Common myeloid progenitor, CD34-positive (primary cell): ENCODE measurements at regions not wholly inside any gene's neighbourhood (a gene's known extent, or its start where the extent isn't known, plus 50 kb on each side); places are given as distances from the start of the nearest gene placed in this dataset.
A peak's percentile ranks its signal among the peaks of the same experiment; 100 is the strongest.
"Not testable (repeated sequence)": the region's sequence is repeated elsewhere in the genome, so short reads cannot be mapped to it uniquely, and the experiment has no call there.

Experiments
- CTCF ChIA-PET: fragments of 350-600 bp; sonication (Branson Sonifier 250); formaldehyde crosslinking; loops from one replicate; lab custom pipeline; 2021; ENCODE audit warnings: antibody characterized with exemption; lab: Charles Lee
- POLR2A ChIA-PET: fragments of 350-600 bp; sonication (Branson Sonifier 250); formaldehyde crosslinking; loops from one replicate; lab custom pipeline; 2021; ENCODE audit warnings: antibody characterized with exemption; lab: Charles Lee
- DNase-seq, 3 donors: peaks; one replicate each; pipeline versions ENCODE4 v3.0.0 to v3.0.0-alpha.2; 2013
- H3K27ac ChIP-seq, 2 experiments: 1 replicate in 1 of 2; 2 replicates in 1 of 2; pipeline ENCODE4 v1.7.0; 2013; ENCODE audit warnings: inconsistent platforms in 2 of 2, low read length in 2 of 2, mild to moderate bottlenecking in 2 of 2, low read depth in 1 of 2, moderate library complexity in 1 of 2; ENCODE audit not compliant: severe bottlenecking in 2 of 2, insufficient read depth in 1 of 2, poor library complexity in 1 of 2
- H3K27me3 ChIP-seq, 5 experiments: replicated peaks in 2 of 5; 1 replicate in 3 of 5; 2 replicates in 2 of 5; pipeline versions ENCODE4 v1.6.1 to v1.7.0; 2013; ENCODE audit warnings: low read length in 4 of 5, mild to moderate bottlenecking in 2 of 5, moderate library complexity in 2 of 5, inconsistent platforms in 1 of 5; ENCODE audit not compliant: insufficient read depth in 5 of 5, control insufficient read depth in 4 of 5
- H3K36me3 ChIP-seq, 4 experiments: 1 replicate in 2 of 4; 2 replicates in 2 of 4; pipeline versions ENCODE4 v1.6.1 to v1.7.0; 2013; ENCODE audit warnings: low read length in 3 of 4, control low read depth in 1 of 4, mild to moderate bottlenecking in 1 of 4; ENCODE audit not compliant: control insufficient read depth in 4 of 4, insufficient read depth in 4 of 4
- H3K4me1 ChIP-seq, 4 experiments: 1 replicate in 3 of 4; 2 replicates in 1 of 4; pipeline versions ENCODE4 v1.6.1 to v1.7.1; 2013; ENCODE audit warnings: low read length in 3 of 4, mild to moderate bottlenecking in 3 of 4, control low read depth in 1 of 4, inconsistent platforms in 1 of 4, moderate library complexity in 1 of 4; ENCODE audit not compliant: control insufficient read depth in 4 of 4, insufficient read depth in 4 of 4; ENCODE audit errors: control extremely low read depth in 1 of 4
- H3K4me3 ChIP-seq, 7 experiments: 1 replicate in 4 of 7; 2 replicates in 3 of 7; pipeline versions ENCODE4 v1.5.1 to v1.7.0; 2013; ENCODE audit warnings: mild to moderate bottlenecking in 7 of 7, low read length in 6 of 7, moderate library complexity in 6 of 7, inconsistent platforms in 2 of 7, low read depth in 2 of 7, control low read depth in 1 of 7; ENCODE audit not compliant: insufficient read depth in 4 of 7, control insufficient read depth in 1 of 7; ENCODE audit errors: extremely low read depth in 1 of 7
- H3K9me3 ChIP-seq, 5 experiments: 1 replicate in 4 of 5; 2 replicates in 1 of 5; pipeline versions ENCODE4 v1.6.1 to v1.7.1; 2013; ENCODE audit warnings: low read length in 4 of 5, mild to moderate bottlenecking in 2 of 5, inconsistent platforms in 1 of 5, low read depth in 1 of 5, moderate library complexity in 1 of 5; ENCODE audit not compliant: control insufficient read depth in 4 of 5, insufficient read depth in 2 of 5; ENCODE audit errors: control extremely low read depth in 1 of 5
- WGBS: methylation state at CpG from one replicate; pipeline ENCODE4 v1.1.5; 2013; ENCODE audit not compliant: insufficient coverage; 5-methylcytosine and 5-hydroxymethylcytosine counted together

DNA sequence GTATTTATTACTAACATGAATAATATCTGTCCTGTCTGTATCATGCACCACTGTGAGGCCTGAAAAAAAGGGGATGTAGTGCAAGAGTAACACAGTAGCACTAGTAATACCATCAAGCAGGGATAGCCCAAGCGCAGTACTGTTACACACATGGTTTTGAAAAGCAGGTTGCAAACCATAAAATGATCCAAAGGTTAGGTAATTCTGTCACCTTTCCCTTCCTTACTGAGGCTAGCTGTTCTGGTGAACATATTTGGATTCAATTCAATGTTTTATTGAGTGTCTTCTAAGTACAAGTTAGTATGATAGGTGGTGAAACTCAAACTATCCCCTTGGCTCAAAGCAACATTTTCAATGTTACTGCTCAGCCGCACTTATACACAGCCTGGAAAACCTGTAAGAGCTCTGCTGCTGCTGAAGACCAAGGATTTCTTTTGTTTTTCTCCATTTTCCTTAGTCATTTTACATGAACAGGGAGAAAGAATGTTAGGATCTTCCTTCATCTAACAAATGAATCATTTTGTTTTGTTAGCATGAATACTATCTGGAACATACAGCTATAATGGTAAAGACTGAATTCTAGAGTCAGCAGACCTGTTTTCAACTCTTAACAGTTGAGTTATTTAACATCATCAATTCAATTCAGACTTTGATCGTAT is 102.5 kb upstream of the ITPRID2 start:
- ChIA-PET POLR2A (interaction anchor here (0.9 kb wide), 1 partner anchor 104 kb away, joined by 3 read pairs; no protein-coding TSS in a partner anchor), CTCF (interaction anchor here (1.2 to 1.8 kb wide), 6 partner anchors 14 to 104 kb away, joined by 3 to 7 read pairs (median 3); no protein-coding TSS in a partner anchor)
- no peak overlapping the region for H3K4me3 ChIP-seq
- H3K4me1 ChIP-seq: peaks cover 3 to 39% (median 26%) of the 10 kb centered on the region in 4 experiments
- no peaks in the 10 kb centered on the region for H3K36me3 ChIP-seq
- WGBS: 100% methylated on average over 1 of the region's 3 CpGs
- H3K27ac ChIP-seq: no peak overlapping the region
- peak in 2 of 3 donors; percentile 25 to 54 for DNase-seq
- peaks cover 0 to 7% (median 0%) of the 10 kb centered on the region in 5 experiments for H3K9me3 ChIP-seq
- H3K27me3 ChIP-seq: no peaks in the 10 kb centered on the region

DNA sequence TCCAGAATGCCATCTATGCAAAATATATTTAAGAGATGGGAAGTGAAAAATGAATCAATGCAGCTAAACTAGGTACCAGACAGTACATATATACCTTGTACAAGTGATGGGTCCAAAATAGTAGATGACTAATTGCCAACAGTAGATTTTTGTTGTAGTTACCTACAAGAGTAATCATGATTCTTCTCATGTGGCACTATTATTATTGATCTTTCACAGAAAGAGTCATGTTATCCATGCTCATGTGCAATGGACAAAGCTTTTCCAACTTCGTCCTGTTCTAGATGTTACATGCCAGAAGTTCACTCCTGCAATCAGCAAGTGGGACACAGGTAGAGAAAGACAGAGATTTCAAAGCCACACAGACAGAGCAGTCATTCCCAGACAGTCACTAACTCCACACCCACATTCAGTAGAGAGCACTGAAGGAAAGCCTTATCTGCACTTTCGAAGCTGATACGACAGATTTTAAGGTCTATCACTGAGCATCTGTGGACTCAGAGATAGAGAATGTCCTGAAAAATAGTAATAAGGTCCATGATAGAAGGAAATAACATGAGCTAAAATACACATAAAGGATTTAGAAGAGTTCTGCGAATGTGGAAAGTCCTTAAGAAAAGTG is 101.6 kb upstream of the ITPRID2 start:
- ChIA-PET POLR2A (interaction anchor here (0.9 kb wide), 1 partner anchor 102 kb away, joined by 3 read pairs; the partner anchor contains the start of gene ITPRID2), CTCF (interaction anchor here (0.6 to 1.4 kb wide), 10 partner anchors 13 to 115 kb away, joined by 3 to 5 read pairs (median 3); no protein-coding TSS in a partner anchor)
- no peaks in the 10 kb centered on the region for H3K36me3 ChIP-seq
- no peak for DNase-seq
- H3K4me3 ChIP-seq: no peak overlapping the region
- H3K9me3 ChIP-seq: peaks cover 0 to 7% (median 0%) of the 10 kb centered on the region in 5 experiments
- no peaks in the 10 kb centered on the region for H3K27me3 ChIP-seq
- H3K27ac ChIP-seq: no peak overlapping the region
- H3K4me1 ChIP-seq: peaks cover 3 to 39% (median 26%) of the 10 kb centered on the region in 4 experiments
- WGBS: 100% methylated on average over 1 of the region's 4 CpGs

DNA sequence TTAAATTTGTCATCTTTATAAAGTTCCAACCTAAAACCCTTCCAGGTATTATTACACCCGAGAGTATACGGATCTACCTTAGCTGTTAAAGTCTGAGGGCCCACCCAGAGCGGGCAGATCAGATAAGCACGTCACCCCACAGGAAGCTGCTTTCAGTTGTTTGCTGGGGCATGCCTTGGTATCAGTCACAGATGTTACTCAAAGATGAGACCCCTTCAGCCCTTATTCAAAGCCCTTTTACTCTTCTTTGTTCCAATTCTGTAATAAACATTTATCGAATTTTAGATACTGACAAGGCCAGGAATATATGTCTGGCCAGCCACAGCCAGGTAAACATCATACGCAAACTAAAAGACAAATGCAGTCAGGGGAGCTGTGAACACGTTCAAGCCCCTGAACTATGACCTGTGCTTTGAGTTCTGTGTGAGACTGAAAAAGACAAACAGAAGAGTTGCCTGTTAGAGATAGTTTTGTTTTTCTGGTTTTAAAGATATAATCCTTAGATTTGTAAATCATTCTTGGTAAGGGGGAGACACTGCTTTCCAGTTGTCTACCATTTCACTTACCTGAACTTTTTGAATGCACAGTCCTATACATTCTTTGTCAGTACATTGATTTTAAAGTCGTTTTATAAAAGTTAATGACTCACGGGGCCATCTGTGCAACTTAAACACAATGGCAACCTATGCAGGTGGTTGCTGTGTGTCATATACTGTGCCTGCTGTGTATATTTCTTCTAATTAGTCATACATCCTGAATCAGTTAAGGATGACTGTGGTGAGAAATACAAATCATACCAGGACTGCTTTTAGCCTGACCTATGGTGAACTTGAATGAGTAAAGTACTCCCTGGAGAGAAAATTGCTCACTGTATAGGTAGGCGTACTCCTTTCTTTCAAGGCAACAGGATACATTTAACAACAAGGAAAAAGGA is 100.5 kb upstream of the ITPRID2 start:
- peak in 2 of 3 donors; percentile 79 to 91 for DNase-seq
- Histone ChIP-seq H3K4me3 (no peak overlapping the region), H3K27ac (peak overlapping the region; percentile 26 to 65), H3K4me1 (peaks cover 3 to 39% (median 26%) of the 10 kb centered on the region in 4 experiments), H3K27me3 (no peaks in the 10 kb centered on the region), H3K9me3 (peaks cover 0 to 7% (median 0%) of the 10 kb centered on the region in 5 experiments), H3K36me3 (no peaks in the 10 kb centered on the region)
- WGBS: 59% methylated on average over 7 of the region's 10 CpGs
- ChIA-PET POLR2A (interaction anchor here (0.9 kb wide), 1 partner anchor 101 kb away, joined by 3 read pairs; the partner anchor contains the start of gene ITPRID2), CTCF (interaction anchor here (0.6 to 1.4 kb wide), 6 partner anchors 16 to 114 kb away, joined by 3 to 5 read pairs (median 4); no protein-coding TSS in a partner anchor)

DNA sequence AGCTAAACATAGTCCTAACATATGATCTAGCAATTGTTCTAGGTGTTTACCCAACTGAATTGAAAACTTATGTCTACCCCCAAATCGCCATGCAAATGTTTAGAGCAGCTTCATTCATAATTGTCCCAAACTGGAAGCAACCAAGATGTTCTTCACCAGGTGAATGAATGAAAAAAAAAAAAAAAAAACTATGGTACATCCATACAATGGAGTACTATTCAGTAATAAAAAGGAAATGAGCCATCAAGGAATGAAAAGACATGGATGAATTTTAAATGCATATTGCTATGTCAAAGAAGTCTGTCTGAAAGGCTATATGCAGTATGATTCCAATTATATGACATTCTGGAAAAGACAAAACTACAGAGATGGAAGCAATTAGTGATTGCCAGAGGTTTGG is 98.6 kb upstream of the ITPRID2 start:
- Histone ChIP-seq H3K27ac (no peak overlapping the region), H3K4me1 (peaks cover 2 to 22% (median 12%) of the 10 kb centered on the region in 4 experiments), H3K9me3 (peaks cover 0 to 7% (median 0%) of the 10 kb centered on the region in 5 experiments), H3K36me3 (no peaks in the 10 kb centered on the region), H3K27me3 (no peaks in the 10 kb centered on the region), H3K4me3 (no peak overlapping the region)
- ChIA-PET CTCF (interaction anchor here (1.1 to 1.8 kb wide), 3 partner anchors 9 to 106 kb away, joined by 3 to 7 read pairs (median 6); no protein-coding TSS in a partner anchor), POLR2A (no interaction called here)
- no CpG with 5 or more reads among the region's 1 CpG for WGBS
- DNase-seq: no peak

DNA sequence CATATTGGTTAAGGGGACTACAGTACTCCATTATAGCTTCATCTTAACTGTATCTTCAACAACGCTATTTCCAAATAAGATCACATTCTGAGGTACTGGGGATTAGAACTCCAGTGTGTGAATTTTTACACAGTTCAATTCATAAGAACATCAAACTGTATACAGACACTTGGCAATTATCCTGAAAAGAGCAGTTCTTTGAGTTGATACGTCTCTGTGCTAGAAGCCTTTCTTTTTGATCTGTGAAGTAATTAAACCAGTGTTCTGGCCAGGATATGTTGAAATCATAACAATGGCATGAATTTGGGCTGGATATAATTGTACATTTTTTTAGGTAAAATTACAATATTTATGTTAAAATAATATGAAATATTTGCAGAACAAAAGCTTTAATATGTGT is 93.5 kb upstream of the ITPRID2 start:
- no peak for DNase-seq
- ChIA-PET POLR2A (no interaction called here), CTCF (interaction anchor here (1.2 to 1.5 kb wide), 3 partner anchors 8 to 106 kb away, joined by 4 to 6 read pairs (median 4); no protein-coding TSS in a partner anchor)
- Histone ChIP-seq H3K9me3 (peaks cover 0 to 7% (median 0%) of the 10 kb centered on the region in 5 experiments), H3K4me3 (no peak overlapping the region), H3K27ac (no peak overlapping the region), H3K4me1 (no peaks in the 10 kb centered on the region), H3K36me3 (no peaks in the 10 kb centered on the region), H3K27me3 (no peaks in the 10 kb centered on the region)
- 100% methylated on average over 2 of the region's 2 CpGs for WGBS

DNA sequence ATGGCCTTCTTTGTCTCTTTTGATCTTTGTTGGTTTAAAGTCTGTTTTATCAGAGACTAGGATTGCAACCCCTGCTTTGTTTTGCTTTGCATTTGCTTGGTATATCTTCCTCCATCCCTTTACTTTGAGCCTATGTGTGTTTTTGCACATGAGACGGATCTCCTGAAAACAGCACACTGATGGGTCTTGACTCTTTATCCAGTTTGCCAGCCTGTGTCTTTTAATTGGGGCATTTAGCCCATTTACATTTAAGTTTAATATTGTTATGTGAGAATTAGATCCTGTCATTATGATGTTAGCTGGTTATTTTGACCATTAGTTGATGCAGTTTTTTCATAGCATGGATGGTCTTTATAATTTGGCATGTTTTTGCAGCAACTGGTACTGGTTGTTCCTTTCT is 89.2 kb upstream of the ITPRID2 start:
- H3K27me3 ChIP-seq, POLR2A ChIA-PET, H3K4me3 ChIP-seq, H3K36me3 ChIP-seq, H3K9me3 ChIP-seq, DNase-seq, H3K27ac ChIP-seq: not testable (repeated sequence)
- no CpG with 5 or more reads among the region's 1 CpG for WGBS
- CTCF ChIA-PET: interaction anchor here (1.6 to 2.2 kb wide), 2 partner anchors 9 to 13 kb away, joined by 3 to 6 read pairs; no protein-coding TSS in a partner anchor
- peaks cover 11 to 25% (median 20%) of the 10 kb centered on the region in 4 experiments for H3K4me1 ChIP-seq
